ENCODE measurements at regions not wholly inside any gene's neighbourhood (a gene's known extent, or its start where the extent isn't known, plus 50 kb on each side); places are given as distances from the start of the nearest gene placed in this dataset.

DNA sequence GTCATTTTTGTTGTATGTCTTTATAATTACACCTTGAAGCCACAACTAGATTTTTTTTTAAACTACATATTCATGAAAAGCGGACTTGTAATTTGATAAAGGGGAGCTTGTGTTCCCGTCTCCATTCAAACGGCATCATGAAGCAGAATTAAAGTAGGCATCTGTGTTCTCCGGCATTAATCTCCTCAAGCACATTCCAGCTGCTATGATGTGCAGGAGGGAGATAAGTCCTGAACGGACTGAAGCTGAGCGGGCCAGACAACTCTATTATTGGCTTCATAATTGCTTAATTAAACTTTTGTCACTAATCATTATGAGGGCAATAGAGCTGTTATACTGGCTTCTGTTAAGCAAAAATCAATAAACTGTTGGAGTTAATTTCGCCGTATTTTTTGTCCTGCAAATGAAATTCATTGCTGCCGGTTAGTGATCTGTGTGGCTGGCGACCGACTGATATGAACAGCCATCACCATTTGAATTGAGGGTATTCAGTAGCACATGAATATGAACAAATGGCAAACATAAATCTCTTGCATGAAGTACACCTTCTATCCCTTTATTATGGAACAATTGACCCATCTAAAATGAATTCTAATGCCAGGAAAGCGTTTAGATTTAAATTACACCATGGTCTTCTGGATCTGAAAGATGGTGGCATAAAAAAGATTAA, 408.8 kb upstream of the IRX1 start:
- TF ChIP-seq, protein P1, sequence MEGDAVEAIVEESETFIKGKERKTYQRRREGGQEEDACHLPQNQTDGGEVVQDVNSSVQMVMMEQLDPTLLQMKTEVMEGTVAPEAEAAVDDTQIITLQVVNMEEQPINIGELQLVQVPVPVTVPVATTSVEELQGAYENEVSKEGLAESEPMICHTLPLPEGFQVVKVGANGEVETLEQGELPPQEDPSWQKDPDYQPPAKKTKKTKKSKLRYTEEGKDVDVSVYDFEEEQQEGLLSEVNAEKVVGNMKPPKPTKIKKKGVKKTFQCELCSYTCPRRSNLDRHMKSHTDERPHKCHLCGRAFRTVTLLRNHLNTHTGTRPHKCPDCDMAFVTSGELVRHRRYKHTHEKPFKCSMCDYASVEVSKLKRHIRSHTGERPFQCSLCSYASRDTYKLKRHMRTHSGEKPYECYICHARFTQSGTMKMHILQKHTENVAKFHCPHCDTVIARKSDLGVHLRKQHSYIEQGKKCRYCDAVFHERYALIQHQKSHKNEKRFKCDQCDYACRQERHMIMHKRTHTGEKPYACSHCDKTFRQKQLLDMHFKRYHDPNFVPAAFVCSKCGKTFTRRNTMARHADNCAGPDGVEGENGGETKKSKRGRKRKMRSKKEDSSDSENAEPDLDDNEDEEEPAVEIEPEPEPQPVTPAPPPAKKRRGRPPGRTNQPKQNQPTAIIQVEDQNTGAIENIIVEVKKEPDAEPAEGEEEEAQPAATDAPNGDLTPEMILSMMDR (IDR thresholded peaks at IDR 0.05) = no peak

DNA sequence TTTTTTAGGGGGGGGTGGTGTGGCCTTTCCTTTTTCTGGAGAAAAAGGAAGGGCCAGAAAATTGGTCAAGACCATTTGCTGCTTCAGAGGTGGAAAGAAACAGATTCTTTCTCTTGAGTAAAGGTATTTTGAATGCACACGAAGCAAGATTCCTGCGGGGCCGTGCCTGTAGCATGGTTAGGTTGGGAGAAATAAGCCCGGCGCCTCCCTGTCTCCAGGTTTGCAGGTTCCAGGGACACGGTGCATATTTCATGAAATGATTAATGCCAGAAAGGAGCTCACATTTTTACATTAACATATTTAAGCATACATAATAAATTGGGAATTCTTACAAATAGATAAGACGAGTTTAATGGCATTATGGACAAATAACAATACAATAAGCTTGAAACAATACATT, 409.5 kb upstream of the IRX1 start:
- TF ChIP-seq, protein P1 (IDR thresholded peaks at IDR 0.05) = no peak

DNA sequence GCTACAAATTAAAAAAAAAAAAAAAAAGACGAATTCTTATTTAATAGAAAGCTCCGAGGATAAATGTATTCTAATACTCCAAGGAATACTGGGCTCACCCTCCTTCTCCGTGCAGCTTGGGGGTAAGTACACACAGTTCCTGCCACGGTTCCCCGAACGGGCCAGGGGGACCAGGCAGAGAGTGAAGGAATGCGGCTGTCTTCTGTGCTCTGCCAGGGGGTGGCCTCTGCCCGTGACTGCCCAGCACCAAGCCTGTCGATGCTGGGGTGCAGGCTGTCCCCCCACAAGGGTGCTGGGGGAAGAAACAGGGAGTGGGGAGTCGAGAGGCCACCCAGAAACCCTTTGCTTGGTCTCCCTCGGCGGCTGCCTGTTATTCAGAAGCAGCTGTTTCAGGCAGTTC, 410.1 kb upstream of the IRX1 start:
- TF ChIP-seq, protein P1 (IDR thresholded peaks at IDR 0.05) = no peak

DNA sequence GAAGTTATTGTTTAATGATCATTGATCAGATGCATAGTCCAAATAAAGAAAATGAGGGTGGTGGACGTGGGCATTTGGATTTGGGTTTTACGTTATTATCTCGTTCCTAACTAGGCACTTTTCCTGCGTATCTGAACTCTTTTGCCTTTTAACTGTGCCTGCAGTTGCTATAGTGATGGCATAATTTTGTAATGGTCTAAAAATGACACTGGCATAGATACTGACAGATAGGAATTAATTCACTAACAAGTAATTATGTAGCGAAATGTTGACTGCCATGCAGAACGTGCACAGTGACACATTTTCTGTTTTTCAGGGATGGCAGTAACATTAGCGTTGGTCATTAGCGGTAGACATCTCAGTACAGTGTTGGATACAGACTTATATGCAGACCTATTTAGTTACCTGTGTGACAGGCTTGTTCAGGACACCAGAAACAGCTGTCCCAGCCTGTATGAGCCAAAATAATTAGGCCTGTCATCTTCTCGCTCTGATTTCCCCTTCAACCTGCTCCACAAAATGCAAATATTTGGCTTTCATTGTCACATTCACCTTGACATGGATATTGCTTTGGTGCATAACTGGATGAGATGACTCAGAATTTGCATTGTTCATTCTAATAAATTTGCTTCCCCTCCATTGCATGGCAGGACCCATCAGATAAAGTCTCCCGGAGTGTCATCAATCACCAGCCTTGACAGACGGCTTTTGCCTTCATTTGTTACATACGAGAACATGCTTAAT, 413.3 kb upstream of the IRX1 start:
- TF ChIP-seq, protein P1 (IDR thresholded peaks at IDR 0.05) = no peak

DNA sequence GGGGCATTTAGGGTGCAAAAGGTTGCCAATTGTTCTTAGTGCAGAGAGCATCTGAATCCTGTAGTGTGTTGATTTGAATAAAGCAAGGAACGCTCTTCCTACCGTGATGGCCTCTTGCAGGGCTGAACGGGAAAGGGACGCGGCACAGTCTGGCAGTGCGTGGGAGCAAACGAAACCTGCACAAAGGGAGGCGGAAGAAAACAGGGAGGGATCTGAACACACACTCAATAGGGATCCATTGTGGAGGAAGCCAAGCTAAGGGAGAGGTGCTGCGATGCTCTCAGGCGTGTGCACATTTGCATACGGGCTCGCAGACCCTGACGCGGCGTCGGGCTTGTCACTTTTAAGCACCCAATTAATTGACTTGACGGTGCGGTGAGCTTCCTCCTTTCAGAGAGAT, 414.0 kb upstream of the IRX1 start:
- TF ChIP-seq, protein P1 (IDR thresholded peaks at IDR 0.05) = no peak

DNA sequence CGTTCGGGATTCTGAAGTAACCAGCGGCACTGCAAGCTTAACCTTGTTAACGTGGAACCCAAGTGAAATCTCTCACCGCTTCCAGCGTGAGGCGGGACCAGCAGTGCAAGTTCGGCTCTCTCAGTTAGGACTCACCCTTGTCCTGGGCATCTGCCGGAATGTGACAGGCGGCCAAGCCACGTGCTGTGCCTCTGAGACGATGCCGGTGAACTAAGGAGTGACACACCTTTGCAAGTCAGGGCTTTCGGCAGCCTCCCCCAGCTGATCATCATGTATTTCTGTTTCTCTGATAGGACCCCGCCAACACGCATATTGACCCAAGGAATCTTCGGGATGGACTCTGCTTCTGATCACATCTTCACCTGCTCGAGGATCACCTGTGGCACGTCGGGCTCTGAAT, 415.0 kb upstream of the IRX1 start:
- TF ChIP-seq, protein P1 (IDR thresholded peaks at IDR 0.05) = no peak

DNA sequence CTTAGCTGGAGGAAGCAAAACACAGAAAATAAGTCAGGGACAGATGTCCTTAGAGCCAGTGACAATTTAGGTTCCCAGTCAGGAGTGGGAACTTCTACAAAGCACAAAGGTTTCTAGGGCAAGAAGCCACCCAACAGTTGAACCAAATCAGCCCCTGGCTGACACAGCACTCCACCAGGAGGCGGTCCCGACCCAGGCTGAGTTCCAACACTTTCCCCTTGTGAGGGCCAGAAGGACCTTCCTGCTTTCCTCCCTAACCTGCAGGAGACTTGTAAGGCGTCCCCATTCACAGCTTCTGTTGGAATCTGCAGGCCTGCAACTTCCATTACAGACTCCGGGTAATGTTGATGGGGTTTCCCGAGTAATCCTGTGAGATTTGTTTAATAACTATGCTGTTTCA, 416.4 kb upstream of the IRX1 start:
- TF ChIP-seq, protein P1 (IDR thresholded peaks at IDR 0.05) = no peak

Data from LNCAP (cell line).